DOHH2 (cell line): ENCODE measurements at regions not wholly inside any gene's neighbourhood (a gene's known extent, or its start where the extent isn't known, plus 50 kb on each side); places are given as distances from the start of the nearest gene placed in this dataset.

Experiments
- H3F3A ChIP-seq: fragments of 200-600 bp; sonication (generic), shearing (Covaris generic); 2 replicates; pipeline ENCODE4 v1.6.0; 2016; ENCODE audit warnings: antibody characterized with exemption, mild to moderate bottlenecking; ENCODE audit not compliant: control insufficient read depth, insufficient read depth
- H3K27ac ChIP-seq: fragments of 200-600 bp; sonication (generic); 2 replicates; pipeline ENCODE4 v1.5.1; 2014; ENCODE audit warnings: low read depth, mild to moderate bottlenecking, low read length, moderate library complexity
- H3K27me3 ChIP-seq: fragments of 200-600 bp; sonication (generic); 2 replicates; pipeline ENCODE4 v1.6.1; 2014; ENCODE audit warnings: mild to moderate bottlenecking, low read length, mixed read lengths; ENCODE audit not compliant: control insufficient read depth
- H3K36me3 ChIP-seq: fragments of 200-600 bp; sonication (generic); 2 replicates; pipeline ENCODE4 v1.6.1; 2014; ENCODE audit warnings: mild to moderate bottlenecking, low read length, moderate library complexity, mixed read lengths; ENCODE audit not compliant: control insufficient read depth
- H3K4me1 ChIP-seq: fragments of 200-600 bp; sonication (generic); 2 replicates; pipeline ENCODE4 v1.6.1; 2014; ENCODE audit warnings: mild to moderate bottlenecking, low read length, mixed read lengths; ENCODE audit not compliant: control insufficient read depth
- H3K4me2 ChIP-seq: fragments of 200-600 bp; sonication (generic); 2 replicates; pipeline ENCODE4 v1.6.0; 2014; ENCODE audit warnings: mild to moderate bottlenecking, low read length, moderate library complexity
- H3K4me3 ChIP-seq: fragments of 200-600 bp; sonication (generic); 2 replicates; pipeline ENCODE4 v1.5.1; 2014; ENCODE audit warnings: mild to moderate bottlenecking, low read length, mixed read lengths
- H3K79me2 ChIP-seq: fragments of 200-600 bp; sonication (generic); 2 replicates; pipeline ENCODE4 v1.6.1; 2014; ENCODE audit warnings: mild to moderate bottlenecking, low read length, mixed read lengths; ENCODE audit not compliant: control insufficient read depth
- H3K9me2 ChIP-seq: fragments of 200-600 bp; sonication (generic); replicated peaks from 2 replicates; pipeline ENCODE4 v1.6.1; 2014; ENCODE audit warnings: mild to moderate bottlenecking, low read length, mixed read lengths; ENCODE audit not compliant: control insufficient read depth
- H3K9me3 ChIP-seq: fragments of 200-600 bp; sonication (generic); 2 replicates; pipeline ENCODE4 v1.6.1; 2014; ENCODE audit warnings: antibody characterized with exemption, low read length, mixed read lengths; ENCODE audit not compliant: control insufficient read depth, insufficient read depth
- H4K20me1 ChIP-seq: fragments of 200-600 bp; sonication (generic); 2 replicates; pipeline ENCODE4 v1.6.0; 2014; ENCODE audit warnings: low read depth, mild to moderate bottlenecking, antibody characterized with exemption, low read length, moderate library complexity; ENCODE audit not compliant: control insufficient read depth, insufficient read depth
- EZH2phosphoT487 ChIP-seq: fragments of 200-600 bp; sonication (generic); IDR thresholded peaks from 2 replicates; pipeline ENCODE4 v1.6.1; 2017; ENCODE audit warnings: borderline replicate concordance, mild to moderate bottlenecking, antibody characterized with exemption, low read length, moderate library complexity, mixed read lengths
- TF ChIP-seq, protein P1 (sequence below): fragments of 200-600 bp; sonication (generic); IDR thresholded peaks from one replicate; pipeline ENCODE4 v1.5.1; 2014; ENCODE audit warnings: antibody characterized with exemption, mild to moderate bottlenecking, low read depth, low read length; ENCODE audit not compliant: poor library complexity, severe bottlenecking

DNA sequence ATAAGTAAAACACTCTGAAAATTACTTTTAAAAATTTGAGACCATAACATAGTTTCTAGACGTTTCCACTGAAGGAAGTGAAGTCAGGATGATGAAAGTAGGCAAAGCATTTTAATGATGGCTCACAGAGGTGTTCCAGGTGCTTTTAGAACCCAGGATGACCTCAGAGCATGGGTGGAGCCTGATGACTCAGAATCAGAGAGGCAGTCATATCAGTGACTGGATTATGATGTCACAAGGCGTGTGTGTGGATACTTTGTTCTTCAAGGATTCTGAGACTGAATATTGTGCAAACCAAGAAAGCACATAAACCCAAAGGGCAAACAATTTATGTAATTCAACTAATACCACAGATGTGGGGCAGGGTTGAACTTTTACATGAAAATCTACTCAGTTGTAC lies 200.2 kb upstream of the FOXN2 start:
- Histone ChIP-seq H3K9me3 (no peaks in the 10 kb centered on the region), H3K9me2 (no peaks in the 10 kb centered on the region), H3K27ac (no peak overlapping the region), H3K4me2 (no peak overlapping the region), H3K36me3 (no peaks in the 10 kb centered on the region), H3K27me3 (0 out of 2 replicates have a peak, but pooled peaks cover 4% of the 10 kb centered on the region), H4K20me1 (no peaks in the 10 kb centered on the region), H3K4me3 (no peak overlapping the region), H3K4me1 (peaks cover 9% of the 10 kb centered on the region), H3F3A (no peaks in the 10 kb centered on the region), H3K79me2 (no peaks in the 10 kb centered on the region)
- TF ChIP-seq, protein P1, sequence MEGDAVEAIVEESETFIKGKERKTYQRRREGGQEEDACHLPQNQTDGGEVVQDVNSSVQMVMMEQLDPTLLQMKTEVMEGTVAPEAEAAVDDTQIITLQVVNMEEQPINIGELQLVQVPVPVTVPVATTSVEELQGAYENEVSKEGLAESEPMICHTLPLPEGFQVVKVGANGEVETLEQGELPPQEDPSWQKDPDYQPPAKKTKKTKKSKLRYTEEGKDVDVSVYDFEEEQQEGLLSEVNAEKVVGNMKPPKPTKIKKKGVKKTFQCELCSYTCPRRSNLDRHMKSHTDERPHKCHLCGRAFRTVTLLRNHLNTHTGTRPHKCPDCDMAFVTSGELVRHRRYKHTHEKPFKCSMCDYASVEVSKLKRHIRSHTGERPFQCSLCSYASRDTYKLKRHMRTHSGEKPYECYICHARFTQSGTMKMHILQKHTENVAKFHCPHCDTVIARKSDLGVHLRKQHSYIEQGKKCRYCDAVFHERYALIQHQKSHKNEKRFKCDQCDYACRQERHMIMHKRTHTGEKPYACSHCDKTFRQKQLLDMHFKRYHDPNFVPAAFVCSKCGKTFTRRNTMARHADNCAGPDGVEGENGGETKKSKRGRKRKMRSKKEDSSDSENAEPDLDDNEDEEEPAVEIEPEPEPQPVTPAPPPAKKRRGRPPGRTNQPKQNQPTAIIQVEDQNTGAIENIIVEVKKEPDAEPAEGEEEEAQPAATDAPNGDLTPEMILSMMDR = no peak
- TF ChIP-seq EZH2phosphoT487 = no peak

DNA sequence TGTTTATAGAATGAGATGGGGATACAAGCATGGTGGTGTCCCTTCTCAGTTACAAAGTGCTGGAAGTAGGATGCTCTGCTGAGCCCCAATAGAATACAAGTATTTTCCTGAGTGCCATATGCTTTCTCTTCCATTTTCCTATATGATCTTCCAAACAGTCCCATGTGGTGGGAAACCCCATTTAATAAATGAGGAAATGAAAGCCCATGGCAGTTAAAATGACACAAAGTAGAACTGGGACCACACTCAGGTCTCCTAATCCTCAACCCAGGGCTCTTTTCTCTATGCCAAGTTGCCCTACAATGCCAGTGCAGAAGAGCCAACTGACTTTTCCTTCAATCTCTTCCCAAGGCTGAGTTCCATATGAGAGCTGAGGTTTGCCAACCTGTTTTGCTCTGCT lies 198.0 kb upstream of the FOXN2 start:
- 0 out of 2 replicates have a peak, but pooled peaks cover 2% of the 10 kb centered on the region for H3K27me3 ChIP-seq

DNA sequence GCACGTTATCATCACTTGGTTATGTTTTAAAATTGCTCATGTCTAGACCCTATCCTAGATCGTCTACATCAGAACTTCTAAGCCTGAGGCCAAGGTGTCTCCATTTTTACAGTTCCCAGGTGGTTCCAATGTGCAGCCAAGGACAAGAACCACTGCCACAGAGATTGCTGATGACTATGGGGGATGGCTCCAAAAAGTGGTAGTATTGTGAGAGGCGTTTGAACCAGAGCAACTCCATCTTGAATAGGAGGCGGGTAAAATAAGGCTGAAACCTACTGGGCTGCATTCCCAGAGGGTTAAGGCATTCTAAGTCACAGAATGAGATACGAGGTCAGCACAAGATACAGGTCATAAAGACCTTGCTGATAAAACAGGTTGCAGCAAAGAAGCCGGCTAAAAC lies 195.6 kb upstream of the FOXN2 start:
- no peak overlapping the region for H3K4me3 ChIP-seq
- no peak overlapping the region for H3K27ac ChIP-seq
- H3K79me2 ChIP-seq = no peaks in the 10 kb centered on the region
- H3K36me3 ChIP-seq = no peaks in the 10 kb centered on the region
- H3K27me3 ChIP-seq = no peaks in the 10 kb centered on the region
- TF ChIP-seq, protein P1 = no peak
- no peak for TF ChIP-seq EZH2phosphoT487
- H4K20me1 ChIP-seq = no peaks in the 10 kb centered on the region
- H3K9me2 ChIP-seq = no peaks in the 10 kb centered on the region
- H3K9me3 ChIP-seq = no peaks in the 10 kb centered on the region
- H3K4me2 ChIP-seq = no peak overlapping the region
- no peaks in the 10 kb centered on the region for H3F3A ChIP-seq
- no peaks in the 10 kb centered on the region for H3K4me1 ChIP-seq

More for the DNA sequence above, 198.0 kb upstream of the FOXN2 start:
- Histone ChIP-seq H3K4me1 (peaks cover 4% of the 10 kb centered on the region; the same call in 1 of the 2 replicates), H4K20me1 (no peaks in the 10 kb centered on the region), H3K4me3 (no peak overlapping the region), H3K36me3 (no peaks in the 10 kb centered on the region), H3F3A (no peaks in the 10 kb centered on the region), H3K9me3 (no peaks in the 10 kb centered on the region), H3K9me2 (no peaks in the 10 kb centered on the region), H3K4me2 (no peak overlapping the region), H3K79me2 (no peaks in the 10 kb centered on the region), H3K27ac (no peak overlapping the region)
- TF ChIP-seq, protein P1 = no peak
- TF ChIP-seq EZH2phosphoT487 = no peak
